ENCODE measurements at regions not wholly inside any gene's neighbourhood (a gene's known extent, or its start where the extent isn't known, plus 50 kb on each side); places are given as distances from the start of the nearest gene placed in this dataset.

GRCh38 chr5:107196500-107197059 lies 474.2 kb downstream of the EFNA5 start:
- TF ChIP-seq CTCF (optimal IDR thresholded peaks at IDR 0.05 in 1 of 3, IDR thresholded peaks at IDR 0.05 in 1 of 3, conservative IDR thresholded peaks at IDR 0.05 in 1 of 3; ENCODE audit: extremely low read depth in 1 of 3, insufficient read depth in 2 of 3, low read length in 3 of 3) (no peak), EZH2 (IDR thresholded peaks at IDR 0.05; ENCODE audit: low read length) (no peak)
